K562 (cell line): ENCODE measurements at regions not wholly inside any gene's neighbourhood (a gene's known extent, or its start where the extent isn't known, plus 50 kb on each side); places are given as distances from the start of the nearest gene placed in this dataset.
A peak's percentile ranks its signal among the peaks of the same experiment; 100 is the strongest.

Experiments used
- CEBPB ChIP-seq: fragments of 450-650 bp; IDR thresholded peaks from 2 replicates; pipeline ENCODE4 v1.6.1; 2016; ENCODE audit warnings: missing genetic modification characterization, missing compliant biosample characterization
- HCFC1 ChIP-seq: IDR thresholded peaks from 2 replicates; pipeline ENCODE4 v1.6.1; 2012; ENCODE audit warnings: low read depth, low read length, improper control_type of control experiment
- POLR2AphosphoS2 ChIP-seq: IDR thresholded peaks from 2 replicates; pipeline ENCODE4 v1.6.1; 2012; ENCODE audit warnings: low read length, improper control_type of control experiment
- SRF ChIP-seq, 2 experiments: fragments of 250-450, 450-650 bp in 1 of 2; sonication (Bioruptor Pico) in 1 of 2; sonication (generic) in 1 of 2; formaldehyde crosslinking; IDR thresholded peaks; 2 replicates each; pipeline versions ENCODE4 v1.5.0 to v1.5.1; 2020 to 2022; ENCODE audit warnings: mild to moderate bottlenecking in 1 of 2, missing genetic modification reagents in 1 of 2
- ZNF143 ChIP-seq: sonication (generic); formaldehyde crosslinking; IDR thresholded peaks from 2 replicates; pipeline ENCODE4 v1.9.0; 2022; ENCODE audit warnings: mild to moderate bottlenecking, missing genetic modification reagents
- TF ChIP-seq, protein P1 (sequence below), 2 experiments: fragments of 450-650 bp in 1 of 2; sonication (generic) in 1 of 2; formaldehyde crosslinking in 1 of 2; IDR thresholded peaks; 2 replicates each; pipeline versions ENCODE4 v1.7.1 to v1.9.0; 2016 to 2022; ENCODE audit warnings: inconsistent platforms in 1 of 2, mild to moderate bottlenecking in 1 of 2, missing genetic modification reagents in 1 of 2
- TF ChIP-seq, protein P2 (sequence below): fragments of 250-450 bp; sonication (Bioruptor Pico); IDR thresholded peaks from 2 replicates; pipeline ENCODE4 v1.8.0; 2021; ENCODE audit warnings: mild to moderate bottlenecking, moderate library complexity
- TF ChIP-seq, protein P3 (sequence below): sonication (generic); formaldehyde crosslinking; IDR thresholded peaks from 2 replicates; pipeline ENCODE4 v1.9.0; 2022; ENCODE audit warnings: mild to moderate bottlenecking, missing genetic modification reagents
- TF ChIP-seq, protein P4 (sequence below): sonication (generic); formaldehyde crosslinking; IDR thresholded peaks from 2 replicates; pipeline ENCODE4 v1.8.0; 2023; ENCODE audit warnings: mild to moderate bottlenecking, missing genetic modification reagents

DNA sequence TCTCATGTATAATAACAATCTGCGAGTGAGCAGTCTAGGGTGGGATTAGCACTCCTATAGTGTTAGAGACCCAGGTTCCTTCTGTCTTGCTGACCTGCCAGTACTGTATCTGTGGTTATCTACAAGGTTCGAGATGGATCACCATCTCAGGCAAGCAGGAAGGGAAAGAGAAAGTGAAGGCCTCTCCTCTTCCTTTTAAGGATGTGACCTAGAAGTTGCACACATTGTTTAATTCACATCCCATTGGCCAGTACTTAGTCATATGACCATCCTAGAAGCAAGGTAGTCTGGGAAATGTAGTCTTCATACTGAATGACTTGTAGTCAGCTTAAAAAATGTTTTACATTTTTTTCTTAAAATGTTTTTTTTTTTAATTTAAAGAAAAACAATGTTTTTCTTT lies 168.6 kb downstream of the CARTPT start (continued):
- TF ChIP-seq, protein P1, sequence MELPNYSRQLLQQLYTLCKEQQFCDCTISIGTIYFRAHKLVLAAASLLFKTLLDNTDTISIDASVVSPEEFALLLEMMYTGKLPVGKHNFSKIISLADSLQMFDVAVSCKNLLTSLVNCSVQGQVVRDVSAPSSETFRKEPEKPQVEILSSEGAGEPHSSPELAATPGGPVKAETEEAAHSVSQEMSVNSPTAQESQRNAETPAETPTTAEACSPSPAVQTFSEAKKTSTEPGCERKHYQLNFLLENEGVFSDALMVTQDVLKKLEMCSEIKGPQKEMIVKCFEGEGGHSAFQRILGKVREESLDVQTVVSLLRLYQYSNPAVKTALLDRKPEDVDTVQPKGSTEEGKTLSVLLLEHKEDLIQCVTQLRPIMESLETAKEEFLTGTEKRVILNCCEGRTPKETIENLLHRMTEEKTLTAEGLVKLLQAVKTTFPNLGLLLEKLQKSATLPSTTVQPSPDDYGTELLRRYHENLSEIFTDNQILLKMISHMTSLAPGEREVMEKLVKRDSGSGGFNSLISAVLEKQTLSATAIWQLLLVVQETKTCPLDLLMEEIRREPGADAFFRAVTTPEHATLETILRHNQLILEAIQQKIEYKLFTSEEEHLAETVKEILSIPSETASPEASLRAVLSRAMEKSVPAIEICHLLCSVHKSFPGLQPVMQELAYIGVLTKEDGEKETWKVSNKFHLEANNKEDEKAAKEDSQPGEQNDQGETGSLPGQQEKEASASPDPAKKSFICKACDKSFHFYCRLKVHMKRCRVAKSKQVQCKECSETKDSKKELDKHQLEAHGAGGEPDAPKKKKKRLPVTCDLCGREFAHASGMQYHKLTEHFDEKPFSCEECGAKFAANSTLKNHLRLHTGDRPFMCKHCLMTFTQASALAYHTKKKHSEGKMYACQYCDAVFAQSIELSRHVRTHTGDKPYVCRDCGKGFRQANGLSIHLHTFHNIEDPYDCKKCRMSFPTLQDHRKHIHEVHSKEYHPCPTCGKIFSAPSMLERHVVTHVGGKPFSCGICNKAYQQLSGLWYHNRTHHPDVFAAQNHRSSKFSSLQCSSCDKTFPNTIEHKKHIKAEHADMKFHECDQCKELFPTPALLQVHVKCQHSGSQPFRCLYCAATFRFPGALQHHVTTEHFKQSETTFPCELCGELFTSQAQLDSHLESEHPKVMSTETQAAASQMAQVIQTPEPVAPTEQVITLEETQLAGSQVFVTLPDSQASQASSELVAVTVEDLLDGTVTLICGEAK (IDR thresholded peaks at IDR 0.05), result peak; percentile 75
- TF ChIP-seq, protein P1 (CRISPR knock-in tag; IDR thresholded peaks at IDR 0.05), result no peak
- TF ChIP-seq POLR2AphosphoS2 (no peak), HCFC1 (peak; percentile 86), ZNF143 (CRISPR knock-in tag) (peak; percentile 74), CEBPB (tag) (peak; percentile 62), SRF (CRISPR knock-in tag; IDR thresholded peaks at IDR 0.05) (peak in 1 of 2 experiments; percentile 95; a peak in 2 of 4 replicates)
- TF ChIP-seq, protein P2, sequence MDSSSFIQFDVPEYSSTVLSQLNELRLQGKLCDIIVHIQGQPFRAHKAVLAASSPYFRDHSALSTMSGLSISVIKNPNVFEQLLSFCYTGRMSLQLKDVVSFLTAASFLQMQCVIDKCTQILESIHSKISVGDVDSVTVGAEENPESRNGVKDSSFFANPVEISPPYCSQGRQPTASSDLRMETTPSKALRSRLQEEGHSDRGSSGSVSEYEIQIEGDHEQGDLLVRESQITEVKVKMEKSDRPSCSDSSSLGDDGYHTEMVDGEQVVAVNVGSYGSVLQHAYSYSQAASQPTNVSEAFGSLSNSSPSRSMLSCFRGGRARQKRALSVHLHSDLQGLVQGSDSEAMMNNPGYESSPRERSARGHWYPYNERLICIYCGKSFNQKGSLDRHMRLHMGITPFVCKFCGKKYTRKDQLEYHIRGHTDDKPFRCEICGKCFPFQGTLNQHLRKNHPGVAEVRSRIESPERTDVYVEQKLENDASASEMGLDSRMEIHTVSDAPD (CRISPR knock-in tag), result no peak
- TF ChIP-seq, protein P3, sequence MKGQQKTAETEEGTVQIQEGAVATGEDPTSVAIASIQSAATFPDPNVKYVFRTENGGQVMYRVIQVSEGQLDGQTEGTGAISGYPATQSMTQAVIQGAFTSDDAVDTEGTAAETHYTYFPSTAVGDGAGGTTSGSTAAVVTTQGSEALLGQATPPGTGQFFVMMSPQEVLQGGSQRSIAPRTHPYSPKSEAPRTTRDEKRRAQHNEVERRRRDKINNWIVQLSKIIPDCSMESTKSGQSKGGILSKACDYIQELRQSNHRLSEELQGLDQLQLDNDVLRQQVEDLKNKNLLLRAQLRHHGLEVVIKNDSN (CRISPR knock-in tag), result peak; percentile 57
- TF ChIP-seq, protein P4, sequence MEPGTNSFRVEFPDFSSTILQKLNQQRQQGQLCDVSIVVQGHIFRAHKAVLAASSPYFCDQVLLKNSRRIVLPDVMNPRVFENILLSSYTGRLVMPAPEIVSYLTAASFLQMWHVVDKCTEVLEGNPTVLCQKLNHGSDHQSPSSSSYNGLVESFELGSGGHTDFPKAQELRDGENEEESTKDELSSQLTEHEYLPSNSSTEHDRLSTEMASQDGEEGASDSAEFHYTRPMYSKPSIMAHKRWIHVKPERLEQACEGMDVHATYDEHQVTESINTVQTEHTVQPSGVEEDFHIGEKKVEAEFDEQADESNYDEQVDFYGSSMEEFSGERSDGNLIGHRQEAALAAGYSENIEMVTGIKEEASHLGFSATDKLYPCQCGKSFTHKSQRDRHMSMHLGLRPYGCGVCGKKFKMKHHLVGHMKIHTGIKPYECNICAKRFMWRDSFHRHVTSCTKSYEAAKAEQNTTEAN, result no peak
